ENCODE measurements at regions not wholly inside any gene's neighbourhood (a gene's known extent, or its start where the extent isn't known, plus 50 kb on each side); places are given as distances from the start of the nearest gene placed in this dataset.
"Not testable (repeated sequence)": the region's sequence is repeated elsewhere in the genome, so short reads cannot be mapped to it uniquely, and the experiment has no call there.

DNA sequence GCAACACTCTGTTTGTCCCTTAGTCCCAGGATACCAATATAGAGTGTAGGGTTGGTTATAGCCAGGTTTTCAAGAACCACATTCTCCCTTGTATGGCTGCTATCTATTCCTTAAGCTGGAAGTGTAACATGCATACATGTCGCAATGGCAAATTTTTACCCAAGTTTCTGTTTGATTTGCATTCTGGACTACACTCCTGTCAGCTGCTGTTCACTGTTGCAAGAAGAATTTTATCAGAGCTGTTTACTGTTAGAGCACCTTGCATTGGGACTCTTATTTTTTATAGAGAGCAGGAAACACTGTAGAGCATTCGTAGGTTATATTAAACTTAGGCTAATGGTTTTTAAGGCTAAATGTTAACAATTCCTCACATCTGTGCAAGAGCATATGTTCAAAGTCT is 376.0 kb upstream of the LRFN5 start:
- Mint-ChIP-seq H3K9me3 (peaks cover 9% of the 10 kb centered on the region), H3K27me3 (ENCODE audit: low read depth) (no peaks in the 10 kb centered on the region), H3K27ac (ENCODE audit: unreplicated experiment) (no peak overlapping the region), H3K4me3 (no peak overlapping the region), H3K36me3 (ENCODE audit: low read depth) (peaks cover 8% of the 10 kb centered on the region), H3K4me1 (no peaks in the 10 kb centered on the region)
- no peak for DNase-seq (ENCODE audit: low read depth, low spot score)
- no peak for TF ChIP-seq CTCF (conservative IDR thresholded peaks at IDR 0.05)

DNA sequence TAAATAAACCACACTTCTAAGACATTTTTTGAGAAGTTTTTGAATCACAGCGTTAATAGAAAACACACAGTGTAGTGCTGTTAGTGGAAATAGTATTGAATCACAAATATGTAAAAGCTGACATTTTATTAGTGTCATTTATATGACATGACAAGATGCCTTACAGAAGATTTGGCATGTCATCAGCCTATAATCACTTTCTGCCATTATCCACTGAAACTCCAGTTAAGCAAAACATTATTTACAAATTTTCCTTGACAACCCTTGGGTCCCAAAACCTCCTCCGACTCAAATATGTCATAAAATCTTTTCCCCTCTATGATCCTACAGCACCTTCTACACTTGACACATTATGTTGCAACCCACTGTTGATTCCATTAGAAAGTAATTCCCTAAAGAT is 376.9 kb upstream of the LRFN5 start:
- H3K4me1 Mint-ChIP-seq: no peaks in the 10 kb centered on the region
- TF ChIP-seq CTCF (conservative IDR thresholded peaks at IDR 0.05): no peak
- no peak overlapping the region for H3K4me3 Mint-ChIP-seq
- no peak for DNase-seq (ENCODE audit: low read depth, low spot score)
- H3K9me3 Mint-ChIP-seq: peaks cover 6% of the 10 kb centered on the region
- H3K36me3 Mint-ChIP-seq (ENCODE audit: low read depth): peaks cover 8% of the 10 kb centered on the region
- no peak overlapping the region for H3K27ac Mint-ChIP-seq (ENCODE audit: unreplicated experiment)
- no peaks in the 10 kb centered on the region for H3K27me3 Mint-ChIP-seq (ENCODE audit: low read depth)

- H3K36me3 Mint-ChIP-seq (ENCODE audit: low read depth): no peaks in the 10 kb centered on the region
- H3K27ac Mint-ChIP-seq (ENCODE audit: unreplicated experiment): no peak overlapping the region
- H3K9me3 Mint-ChIP-seq: no peaks in the 10 kb centered on the region
- DNase-seq (ENCODE audit: low read depth, low spot score): no peak
- H3K4me3 Mint-ChIP-seq: no peak overlapping the region
- no peaks in the 10 kb centered on the region for H3K27me3 Mint-ChIP-seq (ENCODE audit: low read depth)
- TF ChIP-seq CTCF (conservative IDR thresholded peaks at IDR 0.05): no peak
- no peaks in the 10 kb centered on the region for H3K4me1 Mint-ChIP-seq
These were observed 381.2 kb upstream of the LRFN5 start for GRCh38 chr14:41225433-41225832.

- H3K36me3 Mint-ChIP-seq (ENCODE audit: low read depth): peaks cover 4% of the 10 kb centered on the region
- TF ChIP-seq CTCF (conservative IDR thresholded peaks at IDR 0.05): no peak
- peaks cover 7% of the 10 kb centered on the region for H3K9me3 Mint-ChIP-seq
- DNase-seq (ENCODE audit: low read depth, low spot score): no peak
- H3K4me1 Mint-ChIP-seq: no peaks in the 10 kb centered on the region
- H3K27me3 Mint-ChIP-seq (ENCODE audit: low read depth): no peaks in the 10 kb centered on the region
- no peak overlapping the region for H3K27ac Mint-ChIP-seq (ENCODE audit: unreplicated experiment)
- H3K4me3 Mint-ChIP-seq: no peak overlapping the region
These were observed 384.1 kb upstream of the LRFN5 start for GRCh38 chr14:41222581-41222980.

GRCh38 chr14:41214978-41215377 is 391.7 kb upstream of the LRFN5 start:
- not testable (repeated sequence) for H3K27ac Mint-ChIP-seq (ENCODE audit: unreplicated experiment)

DNA sequence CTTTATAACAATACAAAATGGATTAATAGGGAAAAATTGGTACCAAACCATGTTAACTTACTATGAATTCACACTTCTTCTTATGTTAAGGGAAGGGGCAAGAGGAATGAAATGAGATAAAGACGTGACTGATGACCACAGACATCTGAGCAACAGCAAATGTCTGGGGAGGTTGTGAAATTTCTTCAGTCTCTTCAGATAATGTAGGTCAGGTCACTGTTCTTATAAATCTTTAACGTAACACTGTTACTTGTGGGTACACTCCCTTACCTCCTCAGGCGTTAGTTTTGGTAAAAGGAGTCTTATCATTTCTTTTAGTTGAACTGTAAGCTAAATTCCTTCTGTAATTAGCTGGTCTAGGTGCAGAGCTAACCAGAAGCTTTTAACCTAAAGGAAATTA is 405.0 kb upstream of the LRFN5 start:
- Mint-ChIP-seq H3K9me3 (peaks cover 6% of the 10 kb centered on the region), H3K4me1 (no peaks in the 10 kb centered on the region), H3K27ac (ENCODE audit: unreplicated experiment) (no peak overlapping the region), H3K27me3 (ENCODE audit: low read depth) (no peaks in the 10 kb centered on the region), H3K4me3 (no peak overlapping the region), H3K36me3 (ENCODE audit: low read depth) (peaks cover 3% of the 10 kb centered on the region)
- DNase-seq (ENCODE audit: low read depth, low spot score): no peak
- TF ChIP-seq CTCF (conservative IDR thresholded peaks at IDR 0.05): no peak

More at GRCh38 chr14:41214978-41215377, 391.7 kb upstream of the LRFN5 start:
- H3K4me3 Mint-ChIP-seq; H3K9me3 Mint-ChIP-seq; DNase-seq (ENCODE audit: low read depth, low spot score); H3K36me3 Mint-ChIP-seq (ENCODE audit: low read depth); H3K4me1 Mint-ChIP-seq; H3K27me3 Mint-ChIP-seq (ENCODE audit: low read depth): not testable (repeated sequence)

Measured in neural crest cell (in vitro differentiated cells).